ENCODE measurements at regions not wholly inside any gene's neighbourhood (a gene's known extent, or its start where the extent isn't known, plus 50 kb on each side); places are given as distances from the start of the nearest gene placed in this dataset.

- no peak for DNase-seq
Observed at GRCh38 chr22:19625331-19626041, 88.8 kb upstream of the SEPTIN5 start.

DNA sequence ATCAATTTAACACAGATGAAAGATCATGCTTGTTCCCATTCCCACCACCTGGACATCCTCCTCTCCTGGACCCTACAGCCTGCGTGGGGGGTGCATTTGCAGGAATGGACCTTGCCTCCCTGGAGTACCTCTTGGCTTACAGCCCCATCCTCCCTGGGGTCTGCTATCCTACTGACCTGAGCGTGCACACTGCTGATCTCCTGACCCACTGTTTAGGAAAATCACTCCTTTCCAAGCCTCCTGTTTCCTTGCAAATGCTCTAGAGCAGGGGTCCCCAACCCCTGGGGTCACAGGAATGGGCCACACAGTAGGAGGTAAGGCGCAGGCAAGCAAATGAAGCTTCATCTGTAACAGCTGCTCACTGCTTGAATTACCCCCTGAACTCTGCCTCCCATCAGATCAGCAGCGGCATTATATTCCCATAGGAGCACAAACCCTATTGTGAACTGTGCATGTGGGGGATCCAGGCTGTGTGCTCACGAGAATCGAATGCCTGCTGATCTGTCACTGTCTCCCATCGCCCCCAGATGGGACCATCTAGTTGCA is 88.2 kb upstream of the SEPTIN5 start:
- no peak for DNase-seq

DNA sequence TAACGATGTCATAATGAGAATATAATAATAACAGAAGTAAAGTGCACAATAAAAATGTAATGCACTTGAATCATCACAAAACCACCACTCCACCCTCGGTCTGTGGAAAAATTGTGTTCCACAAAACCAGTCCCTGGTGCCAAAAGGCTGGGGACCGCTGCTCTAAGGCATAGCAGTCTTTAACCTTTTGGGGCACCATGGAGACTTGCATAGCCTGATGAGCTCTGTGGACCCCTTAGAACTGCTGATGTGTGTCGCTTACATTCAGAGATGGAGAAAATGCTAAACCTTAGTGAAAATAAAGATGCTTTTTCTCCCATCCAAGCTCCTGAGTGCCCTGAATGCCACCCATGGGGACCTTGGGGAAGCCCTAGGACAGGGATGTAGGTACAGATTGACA is 87.6 kb upstream of the SEPTIN5 start:
- DNase-seq: no peak

- DNase-seq: no peak
Observed at GRCh38 chr22:19628038-19628776, 86.1 kb upstream of the SEPTIN5 start.

GRCh38 chr22:19629331-19629719 is 85.0 kb upstream of the SEPTIN5 start:
- no peak for DNase-seq

DNA sequence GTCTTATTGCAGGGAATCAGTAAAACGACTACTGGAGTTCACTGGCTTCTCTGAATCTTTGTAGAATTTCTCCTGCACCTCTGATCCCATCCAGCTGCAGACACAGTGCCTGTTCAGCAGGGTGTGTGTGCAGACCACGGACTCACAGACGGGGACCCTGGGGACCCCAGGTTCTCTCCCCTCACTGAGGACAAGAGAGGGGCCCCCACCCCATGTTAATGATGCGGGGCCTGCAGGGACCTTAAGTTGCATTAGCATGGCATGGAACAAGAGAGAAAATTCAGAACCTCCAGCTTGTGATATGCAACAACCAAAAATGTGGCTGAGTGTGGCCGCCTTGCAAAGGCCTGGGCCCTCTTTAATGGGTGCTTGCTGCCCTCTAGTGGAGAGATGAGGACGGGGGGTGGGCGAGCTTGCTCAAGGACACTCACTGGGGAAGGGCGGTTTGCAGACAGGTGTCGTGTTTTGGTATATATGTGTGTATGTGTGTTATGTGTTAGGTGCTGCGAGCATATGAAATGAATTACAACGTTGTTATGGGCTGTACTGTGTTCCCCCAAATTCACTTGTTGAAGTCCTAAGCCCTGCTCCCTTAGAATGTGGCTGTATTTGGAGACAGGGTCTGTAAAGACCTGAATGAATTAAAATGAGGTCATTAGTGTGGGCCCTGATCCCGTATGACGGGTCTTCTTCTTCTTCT is 84.4 kb upstream of the SEPTIN5 start:
- DNase-seq: peak in 1 of 2 experiments; percentile 45

- no peak for DNase-seq
Observed at GRCh38 chr22:19630614-19631013, 83.7 kb upstream of the SEPTIN5 start.

- DNase-seq: peak in 1 of 2 experiments; percentile 4
Observed at GRCh38 chr22:19631899-19632667, 82.2 kb upstream of the SEPTIN5 start.

DNA sequence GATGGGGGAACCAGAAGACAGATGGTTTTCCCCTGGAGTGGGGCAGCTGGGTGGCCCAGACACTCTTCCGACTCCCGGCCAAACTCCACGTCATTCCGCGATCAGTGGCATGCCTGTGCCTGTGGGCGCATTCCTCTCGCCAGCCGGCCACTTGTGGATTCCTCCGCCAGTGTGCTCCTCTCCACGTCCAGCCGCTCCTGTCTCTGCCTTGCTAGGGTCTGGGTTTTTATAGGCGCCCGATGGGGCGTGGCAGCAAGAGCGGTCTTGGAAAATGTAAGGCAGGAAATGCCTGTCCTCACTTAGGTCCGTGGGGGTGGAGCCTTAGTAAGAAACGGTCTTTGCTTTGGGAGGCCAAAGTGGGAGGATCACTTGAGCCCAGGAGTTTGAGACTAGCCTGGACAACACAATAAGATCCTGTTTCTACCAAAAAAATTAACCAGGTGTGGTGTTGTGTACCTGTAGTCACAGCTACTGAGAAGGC is 81.6 kb upstream of the SEPTIN5 start:
- no peak for DNase-seq

- no peak for DNase-seq
Observed at GRCh38 chr22:19634226-19634975, 79.9 kb upstream of the SEPTIN5 start.

DNA sequence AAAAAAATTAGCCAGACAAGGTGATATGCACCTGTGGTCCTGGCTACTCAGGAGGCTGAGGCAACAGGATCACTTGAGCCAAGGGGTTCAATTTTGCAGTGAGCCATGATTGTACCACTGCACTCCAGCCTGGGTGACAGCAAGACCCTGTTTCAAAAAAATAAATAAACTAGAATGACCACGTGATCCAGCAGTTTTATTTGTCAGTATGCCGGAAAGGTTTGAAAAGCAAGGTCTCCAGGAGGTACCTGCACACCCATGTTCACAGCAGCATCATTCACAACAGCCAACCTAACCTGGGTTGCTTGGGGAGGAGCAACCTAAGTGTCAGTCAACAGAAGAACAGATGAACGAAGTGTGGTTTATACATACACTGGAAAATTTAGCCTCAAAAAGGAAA is 78.7 kb upstream of the SEPTIN5 start:
- DNase-seq: no peak

GRCh38 chr22:19636696-19637407 is 77.5 kb upstream of the SEPTIN5 start:
- no peak for DNase-seq

GRCh38 chr22:19637408-19638281 is 76.7 kb upstream of the SEPTIN5 start:
- no peak for DNase-seq

DNA sequence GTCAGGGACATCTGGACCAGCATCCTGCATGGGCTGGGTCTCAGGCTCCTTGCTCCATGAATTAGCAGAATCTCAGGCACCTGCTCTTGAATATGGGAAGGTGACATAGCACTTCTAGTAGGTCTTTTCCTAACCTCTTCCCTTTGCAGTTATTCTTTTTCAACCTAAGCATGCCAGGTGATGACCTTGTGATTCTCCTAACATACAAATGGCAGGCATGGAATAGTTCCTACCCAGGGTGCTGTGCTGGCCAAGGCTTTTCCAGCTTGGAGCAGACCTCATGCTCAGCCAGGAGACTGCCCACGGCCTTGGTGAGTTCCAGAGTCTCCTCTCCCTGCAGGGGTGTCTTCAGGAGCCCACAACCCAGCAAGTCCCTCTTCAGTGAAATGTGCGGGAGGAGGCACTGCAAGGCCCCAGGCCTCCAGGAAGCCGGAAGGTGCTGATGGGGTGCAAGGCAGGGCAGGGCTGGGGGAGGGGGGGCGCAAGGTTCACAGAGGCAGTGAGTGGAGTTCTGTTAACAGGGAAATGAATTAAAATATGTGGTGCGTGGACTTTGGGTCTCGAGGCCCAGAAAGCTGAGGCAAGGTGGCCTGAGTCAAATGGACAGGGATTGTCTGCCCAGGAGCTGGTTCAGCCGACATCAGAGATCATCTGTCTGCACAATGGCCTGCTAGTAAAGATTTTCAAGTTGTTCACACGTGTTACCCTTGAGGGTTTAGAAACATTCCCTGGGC is 75.9 kb upstream of the SEPTIN5 start:
- DNase-seq: no peak

GRCh38 chr22:19639610-19640135 is 74.6 kb upstream of the SEPTIN5 start:
- no peak for DNase-seq

DNA sequence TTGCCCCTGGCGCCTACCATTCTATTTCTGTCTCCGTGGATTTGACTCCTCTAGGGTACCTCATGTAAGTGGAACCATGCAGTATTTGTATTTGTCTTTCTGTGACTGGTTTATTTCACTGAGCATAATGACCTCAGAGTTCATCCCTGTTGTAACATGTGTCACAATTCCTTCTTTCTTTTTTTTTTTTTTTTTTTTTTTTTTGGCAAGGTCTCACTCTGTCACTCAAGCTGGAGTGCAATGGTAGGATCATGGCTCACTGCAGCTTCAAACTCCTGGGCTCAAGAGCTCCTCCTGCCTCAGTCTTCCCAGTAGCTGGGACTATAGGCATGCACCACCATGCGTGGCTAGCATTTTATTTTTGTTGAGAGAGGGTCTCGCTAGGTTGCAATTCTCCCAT is 74.0 kb upstream of the SEPTIN5 start:
- DNase-seq: no peak

DNA sequence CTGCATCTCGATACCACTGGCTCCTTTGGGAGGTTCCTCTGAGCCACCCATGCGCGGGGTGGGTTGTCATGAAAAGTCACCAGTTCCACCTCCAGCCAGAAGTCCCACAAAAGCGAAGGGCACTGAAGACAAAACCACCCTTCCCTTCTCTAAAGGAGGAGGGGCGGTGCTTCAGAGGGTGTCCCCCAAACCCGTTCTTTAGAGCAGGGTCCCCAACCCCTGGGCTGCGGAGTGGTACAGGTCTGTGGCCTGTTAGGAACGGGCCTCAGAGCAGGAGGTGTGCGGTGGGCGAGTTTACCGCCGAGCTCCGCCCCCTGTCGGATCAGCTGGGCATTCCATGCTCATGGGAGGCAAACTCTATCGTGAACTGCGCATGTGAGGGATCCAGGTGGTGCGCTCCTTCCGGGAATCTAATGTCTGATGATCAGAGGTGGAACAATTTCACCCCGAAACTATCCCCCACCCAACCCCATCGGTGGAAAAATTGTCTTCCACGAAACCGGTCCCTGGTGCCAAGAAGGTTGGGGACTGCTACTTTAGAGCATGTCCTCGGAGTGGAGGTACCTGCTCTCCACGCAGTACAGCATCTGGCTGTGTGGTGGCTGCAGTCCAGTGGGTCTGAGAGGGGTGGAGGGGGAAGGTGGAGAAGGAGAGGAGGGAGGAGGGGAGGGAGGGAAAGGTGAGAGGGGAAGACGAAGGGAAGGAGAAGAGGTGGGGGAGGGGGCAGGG is 72.9 kb upstream of the SEPTIN5 start:
- DNase-seq: no peak

GRCh38 chr22:19641983-19642451 is 72.3 kb upstream of the SEPTIN5 start:
- DNase-seq: no peak
